ENCODE measurements at regions not wholly inside any gene's neighbourhood (a gene's known extent, or its start where the extent isn't known, plus 50 kb on each side); places are given as distances from the start of the nearest gene placed in this dataset.

DNA sequence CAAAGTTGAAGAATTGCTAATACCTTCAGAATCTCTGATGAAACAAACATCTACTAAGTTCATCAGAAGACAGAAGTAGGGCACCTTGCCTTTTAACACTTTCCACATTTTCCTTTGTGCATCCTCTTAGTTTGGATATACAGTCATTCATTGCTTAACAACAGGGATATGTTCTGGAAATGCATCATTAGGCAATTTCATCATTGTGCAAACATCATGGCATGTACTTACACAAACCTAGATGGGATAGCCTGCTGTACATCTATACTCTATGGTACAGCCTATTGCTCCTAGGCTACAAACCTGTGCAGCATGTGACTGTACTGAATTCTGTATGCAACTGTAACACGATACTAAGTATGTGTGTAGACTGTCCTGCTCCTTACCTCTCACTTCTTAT, 169.8 kb downstream of the SUCLA2 start:
- DNase-seq (ENCODE audit: insufficient read length, low spot score): no peak
- FAIRE-seq: no peak

DNA sequence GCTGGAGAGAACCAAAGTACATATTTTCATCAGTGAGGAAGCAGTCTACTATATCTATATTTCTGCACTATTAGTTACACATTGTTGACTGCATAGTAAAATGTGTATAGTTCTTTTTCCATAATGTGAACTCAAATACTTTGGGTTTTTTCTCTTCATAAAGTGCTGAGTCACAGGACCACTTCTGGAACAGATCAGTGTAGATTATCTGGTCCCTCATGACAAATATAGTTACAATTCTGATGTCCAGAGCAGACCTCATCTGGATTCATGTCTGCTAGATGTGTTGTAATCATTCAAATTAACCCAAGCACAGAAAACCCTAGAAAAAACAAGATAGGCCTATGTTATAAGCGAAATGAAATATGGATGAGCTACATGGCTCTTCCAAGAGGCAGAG, 171.4 kb downstream of the SUCLA2 start:
- FAIRE-seq (no peak), DNase-seq (ENCODE audit: insufficient read length, low spot score) (no peak)

DNA sequence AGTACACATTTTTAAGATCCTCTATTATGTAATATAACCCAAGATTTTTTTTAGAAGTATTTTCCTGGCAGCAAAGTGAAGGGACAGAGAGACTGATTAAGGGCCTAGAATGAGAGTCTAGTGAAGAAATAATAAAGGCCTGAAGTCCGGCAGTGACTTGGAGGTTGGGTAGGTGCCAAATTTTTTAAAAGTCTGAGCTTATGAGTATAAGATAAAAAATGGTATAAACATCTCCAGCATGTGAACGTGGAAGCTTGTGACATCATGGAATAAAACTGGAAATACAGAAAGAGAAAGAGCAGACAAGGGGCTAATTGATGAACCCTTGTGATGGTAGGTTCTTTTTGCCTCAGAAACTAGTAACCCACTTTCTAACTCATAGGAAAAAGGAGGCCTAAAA, 174.6 kb downstream of the SUCLA2 start:
- FAIRE-seq: no peak

DNA sequence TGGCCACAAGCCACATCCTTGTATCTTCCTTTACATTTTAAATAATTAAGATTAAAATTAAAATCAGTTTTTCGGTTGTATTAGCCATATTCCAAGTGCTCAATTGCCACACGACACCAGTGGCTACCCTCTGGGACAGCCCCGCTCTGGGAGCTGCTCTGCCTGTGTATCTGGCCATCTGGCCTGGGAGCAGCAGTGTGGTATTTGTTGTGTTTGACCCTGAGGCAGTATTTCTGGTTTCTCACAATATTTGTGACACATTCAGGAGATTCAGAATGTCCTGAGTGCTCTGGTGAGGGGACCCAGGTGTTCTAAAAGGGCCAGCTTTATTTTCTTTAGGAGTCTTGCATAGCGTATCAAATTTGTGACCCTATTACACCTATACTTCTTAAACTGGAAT, 179.0 kb downstream of the SUCLA2 start:
- DNase-seq (ENCODE audit: insufficient read length, low spot score) (no peak), FAIRE-seq (no peak)

More for the DNA sequence above, 174.6 kb downstream of the SUCLA2 start:
- DNase-seq (ENCODE audit: insufficient read length, low spot score): no peak

DNA sequence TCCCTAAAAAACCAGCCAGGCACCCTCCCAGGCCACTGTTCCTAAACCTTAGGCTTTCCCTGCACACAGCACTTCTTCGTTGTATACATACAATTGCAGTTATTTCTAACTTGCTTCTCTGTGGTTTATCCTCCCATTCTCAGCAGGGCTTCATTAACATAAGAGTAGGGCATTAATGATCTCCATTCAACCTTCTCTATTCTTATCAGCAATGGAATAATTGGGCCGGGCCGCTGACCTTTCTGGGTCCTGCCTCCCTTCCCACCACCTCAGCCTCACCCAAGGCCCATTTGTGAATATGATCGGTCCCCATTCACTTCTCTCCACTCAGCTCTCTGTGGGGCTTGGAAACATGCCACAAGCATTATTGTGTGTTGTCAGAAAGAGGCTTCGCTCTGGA, 184.2 kb downstream of the SUCLA2 start:
- DNase-seq (ENCODE audit: insufficient read length, low spot score): no peak
- no peak for FAIRE-seq

DNA sequence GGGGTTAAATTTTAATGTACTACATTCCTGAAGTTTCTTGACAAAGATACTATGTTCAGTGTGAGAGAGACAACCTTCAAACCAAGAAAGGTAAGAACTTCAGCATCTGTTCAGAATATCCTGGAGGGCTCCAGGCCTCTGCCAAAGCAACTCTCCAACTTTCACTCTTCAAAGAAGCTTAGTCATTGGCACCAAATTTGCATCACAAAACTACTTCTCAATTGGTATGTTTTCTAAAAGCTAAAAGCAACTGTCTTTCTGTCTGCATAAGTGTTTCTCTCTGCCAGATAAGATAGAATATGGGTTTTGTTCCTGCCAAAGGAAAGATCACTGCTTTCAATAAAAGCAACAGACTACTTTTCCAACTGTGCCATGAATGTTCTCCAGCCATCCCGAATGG, 187.4 kb downstream of the SUCLA2 start:
- no peak for DNase-seq (ENCODE audit: insufficient read length, low spot score)
- no peak for FAIRE-seq

DNA sequence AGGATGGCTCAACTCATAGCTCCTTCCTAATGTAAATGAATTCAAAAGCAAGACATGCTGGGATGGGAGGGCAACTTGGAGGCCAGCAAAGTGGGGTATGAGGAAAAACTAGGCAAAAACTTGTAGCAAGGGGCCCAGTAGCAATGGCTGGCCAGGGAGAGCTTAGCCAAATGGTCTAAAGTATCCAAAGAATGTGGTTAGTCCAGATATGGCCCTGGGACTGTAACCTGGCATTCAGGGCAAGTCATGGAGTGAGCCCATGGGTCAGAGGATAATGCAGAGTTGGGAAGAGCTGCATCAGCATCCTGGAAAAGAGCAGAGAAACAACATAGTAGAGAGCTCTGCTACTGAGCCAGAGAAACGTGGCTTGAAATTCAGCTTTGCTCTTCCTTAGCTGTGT, 191.7 kb downstream of the SUCLA2 start:
- FAIRE-seq (no peak), DNase-seq (ENCODE audit: insufficient read length, low spot score) (no peak)

DNA sequence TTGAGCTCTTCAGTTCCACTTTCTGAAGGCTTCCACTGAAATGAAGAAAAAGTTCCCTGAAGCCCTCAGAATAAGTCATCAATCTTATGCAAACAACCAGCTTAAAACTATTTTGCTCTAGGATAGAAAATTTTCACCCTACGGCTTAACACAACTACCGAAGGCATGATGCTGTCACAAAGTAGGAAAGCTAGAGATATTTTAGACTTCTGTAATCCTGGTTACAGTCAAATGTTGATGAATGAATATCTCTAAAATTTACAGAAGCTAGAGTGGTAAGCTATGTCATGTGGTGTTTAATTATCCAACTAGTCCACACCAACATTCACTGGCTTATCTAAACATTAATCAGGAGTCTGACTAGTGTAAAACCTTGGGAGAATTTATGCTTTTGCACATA, 197.9 kb downstream of the SUCLA2 start:
- DNase-seq (ENCODE audit: insufficient read length, low spot score) (no peak), FAIRE-seq (no peak)

DNA sequence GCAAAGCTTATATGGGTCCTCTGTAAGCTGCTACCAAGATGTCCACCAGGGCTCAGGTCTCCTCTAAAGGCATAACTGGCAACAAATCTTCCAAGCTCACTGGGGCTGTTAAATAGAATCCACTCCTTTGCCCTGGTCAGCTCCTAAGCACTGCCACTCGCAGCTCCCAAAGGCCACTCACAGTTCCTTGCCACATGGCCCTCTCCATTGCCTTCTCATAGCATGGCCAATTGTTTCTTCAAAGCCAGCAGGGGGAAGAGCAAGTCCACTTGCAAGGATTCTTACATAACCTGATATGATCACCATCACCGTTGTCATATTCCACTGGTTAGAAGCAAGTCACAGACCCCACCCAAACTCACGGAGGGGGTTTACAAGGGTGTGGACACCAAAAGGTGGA, 199.5 kb downstream of the SUCLA2 start:
- DNase-seq (ENCODE audit: insufficient read length, low spot score) (no peak), FAIRE-seq (no peak)

DNA sequence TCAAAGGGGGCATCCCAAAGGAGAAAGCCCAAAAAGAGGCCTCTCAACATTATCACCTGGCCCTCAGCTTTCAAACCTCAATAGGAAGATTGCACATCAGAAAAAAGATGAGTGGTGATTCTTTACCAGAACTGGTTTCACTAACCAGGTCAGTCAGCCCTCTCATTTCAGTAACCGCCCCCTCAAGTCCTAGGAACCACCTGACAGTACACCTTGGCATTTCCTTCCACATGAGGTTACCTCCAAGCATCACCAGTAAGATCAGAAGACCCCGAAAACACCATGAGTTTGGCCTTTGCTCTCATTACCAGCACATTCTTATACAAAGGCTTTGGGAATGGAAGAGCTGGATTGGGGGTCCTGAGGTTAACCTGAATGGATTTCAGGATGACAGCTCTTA, 200.5 kb downstream of the SUCLA2 start:
- DNase-seq (ENCODE audit: insufficient read length, low spot score) (no peak), FAIRE-seq (no peak)

DNA sequence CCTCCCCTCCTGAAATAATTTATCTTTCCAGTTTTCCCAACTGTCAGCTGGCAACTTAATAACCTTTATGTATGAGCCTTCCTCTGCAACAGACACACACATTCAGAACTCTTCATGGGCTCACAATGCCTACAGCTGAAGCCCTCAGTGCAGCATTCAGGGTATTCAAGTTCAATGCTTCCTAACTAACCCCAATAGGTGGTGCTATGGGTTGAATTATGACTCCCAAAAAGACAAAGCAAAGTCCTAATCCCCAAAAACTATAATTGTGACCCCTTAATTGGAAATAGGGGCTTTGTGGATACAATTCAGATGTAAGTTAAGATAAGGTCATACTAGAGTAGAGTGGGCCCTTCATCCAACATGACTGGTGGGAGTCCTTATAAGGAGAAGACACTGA, 202.2 kb downstream of the SUCLA2 start:
- FAIRE-seq (peak; percentile 61), DNase-seq (ENCODE audit: insufficient read length, low spot score) (no peak)

DNA sequence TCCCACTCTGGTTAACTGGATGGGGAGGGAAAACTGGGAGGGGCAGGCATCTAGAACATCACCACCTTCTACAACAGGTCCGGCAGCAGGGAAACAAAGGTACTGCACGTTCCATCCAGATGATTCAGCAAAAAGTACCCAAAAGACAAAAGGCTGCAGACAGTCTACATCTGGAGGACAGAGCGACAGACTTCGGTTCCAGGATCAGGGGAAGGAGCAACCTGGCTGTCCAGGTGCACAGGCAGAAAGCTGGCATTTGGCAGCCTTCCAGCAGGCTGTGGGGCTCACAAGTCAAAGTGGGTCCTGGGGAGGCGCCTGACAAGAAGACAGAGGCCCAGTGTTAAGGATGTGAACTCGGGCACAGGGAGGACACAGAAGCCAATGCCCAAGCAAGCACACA, 202.9 kb downstream of the SUCLA2 start:
- FAIRE-seq (no peak), DNase-seq (ENCODE audit: insufficient read length, low spot score) (no peak)

DNA sequence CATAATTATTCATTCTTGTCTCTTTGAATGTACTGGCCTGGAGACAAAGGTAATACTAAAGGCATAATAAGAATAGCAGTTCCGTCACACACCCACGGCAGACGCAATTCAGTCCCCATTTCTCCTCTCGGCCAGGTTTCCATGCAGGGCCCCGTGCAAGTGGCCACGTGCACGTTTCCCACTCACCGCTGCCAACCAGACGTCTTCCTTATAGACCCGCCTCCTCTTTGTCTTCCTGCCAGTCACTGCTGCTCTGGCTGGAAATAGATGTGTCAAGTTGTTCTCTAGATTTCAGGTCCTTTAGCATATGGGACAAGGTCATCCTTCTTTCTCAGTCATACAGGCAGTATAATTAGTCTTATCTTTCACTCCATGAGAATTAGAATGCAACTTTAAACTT, 204.3 kb downstream of the SUCLA2 start:
- no peak for FAIRE-seq
- no peak for DNase-seq (ENCODE audit: insufficient read length, low spot score)

DNA sequence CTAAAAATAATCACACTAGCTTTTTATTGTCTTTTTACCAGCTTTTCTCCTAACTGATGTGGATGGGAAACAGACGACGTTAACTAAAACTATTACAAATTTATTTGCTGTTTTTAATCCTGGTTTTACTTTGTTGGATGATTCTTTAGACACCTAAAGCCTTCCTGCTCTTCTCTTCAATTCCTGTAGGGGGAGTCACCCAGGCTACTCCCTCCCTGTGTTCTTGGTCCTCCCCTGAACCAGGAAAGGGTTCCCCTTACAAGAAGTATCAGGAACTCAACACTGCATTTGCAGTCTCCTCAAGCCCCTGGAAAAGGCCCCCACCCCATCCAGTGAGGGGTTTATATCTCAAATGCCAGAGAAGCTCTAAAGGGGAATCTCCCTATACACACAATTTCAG, 206.1 kb downstream of the SUCLA2 start:
- FAIRE-seq (no peak), DNase-seq (ENCODE audit: insufficient read length, low spot score) (peak; percentile 10)

DNA sequence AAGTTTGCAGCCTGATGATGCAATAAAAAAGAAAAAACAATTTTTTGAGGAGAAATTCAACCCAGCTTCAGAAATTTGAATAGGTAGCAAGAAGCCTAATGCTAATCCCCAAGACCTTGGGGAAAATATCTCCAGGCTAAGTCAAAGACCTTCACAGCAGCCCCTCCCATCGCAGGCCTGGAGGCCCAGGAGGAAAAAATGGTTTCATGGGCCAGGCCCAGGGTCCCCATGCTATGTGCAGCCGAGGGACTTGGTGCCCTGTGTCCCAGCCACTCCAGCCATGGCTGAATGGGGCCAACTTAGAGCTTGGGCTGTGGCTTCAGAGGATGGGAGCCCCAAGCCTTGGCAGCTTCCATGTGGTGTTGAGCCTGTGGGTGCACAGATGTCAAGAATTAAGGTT, 210.3 kb downstream of the SUCLA2 start:
- FAIRE-seq: no peak
- DNase-seq (ENCODE audit: insufficient read length, low spot score): no peak

DNA sequence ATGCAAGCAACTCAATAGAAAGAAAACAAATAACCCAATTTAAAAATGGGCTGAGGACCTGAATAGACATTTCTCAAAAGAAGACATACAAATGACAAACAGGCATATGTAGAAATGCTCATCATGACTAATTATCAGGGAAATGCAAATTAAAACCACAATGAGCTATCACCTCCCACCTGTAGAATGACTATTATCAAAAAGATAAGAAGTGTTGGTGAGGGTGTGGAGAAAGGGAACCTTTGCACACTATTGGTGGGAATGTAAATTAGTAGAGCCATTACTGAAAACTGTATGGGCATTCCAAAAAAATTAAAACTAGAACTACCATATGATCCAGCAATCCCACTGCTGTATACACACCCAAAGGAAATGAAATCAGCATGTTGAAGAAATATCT, 212.2 kb downstream of the SUCLA2 start:
- FAIRE-seq: no peak
- no peak for DNase-seq (ENCODE audit: insufficient read length, low spot score)

DNA sequence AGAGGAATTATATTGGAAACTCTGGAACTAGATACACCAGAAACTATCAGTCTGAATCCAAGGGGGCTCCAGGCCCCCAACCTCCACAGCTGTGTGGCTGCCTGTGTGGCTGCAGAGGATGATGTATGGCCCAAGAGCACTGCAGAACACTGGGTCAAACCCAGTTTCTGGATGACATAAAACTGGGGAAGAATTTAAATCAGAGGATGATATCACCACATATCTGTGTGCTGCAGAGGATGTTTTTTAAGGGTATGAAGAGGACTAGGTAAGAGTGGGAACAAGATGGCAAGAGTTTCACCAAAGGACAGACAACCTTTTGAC, 226.4 kb downstream of the SUCLA2 start:
- no peak for FAIRE-seq
- DNase-seq (ENCODE audit: insufficient read length, low spot score): no peak

DNA sequence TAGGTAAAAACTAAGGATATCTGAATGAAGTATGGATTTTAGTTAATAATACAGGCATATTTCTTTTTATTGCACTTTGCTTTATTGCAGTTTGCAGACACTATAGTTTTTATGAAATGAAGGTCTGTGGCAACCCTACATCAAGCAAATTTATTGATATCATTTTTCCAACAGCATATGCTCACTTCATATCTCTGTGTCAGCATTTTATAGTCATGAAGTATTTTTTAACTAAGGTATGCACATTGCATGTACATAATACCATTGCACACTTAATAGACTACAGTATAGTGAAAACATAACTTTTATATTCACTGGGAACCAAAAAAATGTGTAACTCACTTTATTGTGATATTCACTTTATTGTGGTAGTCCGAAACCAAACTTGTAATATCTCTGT, 236.3 kb downstream of the SUCLA2 start:
- no peak for DNase-seq (ENCODE audit: insufficient read length, low spot score)
- FAIRE-seq: no peak

DNA sequence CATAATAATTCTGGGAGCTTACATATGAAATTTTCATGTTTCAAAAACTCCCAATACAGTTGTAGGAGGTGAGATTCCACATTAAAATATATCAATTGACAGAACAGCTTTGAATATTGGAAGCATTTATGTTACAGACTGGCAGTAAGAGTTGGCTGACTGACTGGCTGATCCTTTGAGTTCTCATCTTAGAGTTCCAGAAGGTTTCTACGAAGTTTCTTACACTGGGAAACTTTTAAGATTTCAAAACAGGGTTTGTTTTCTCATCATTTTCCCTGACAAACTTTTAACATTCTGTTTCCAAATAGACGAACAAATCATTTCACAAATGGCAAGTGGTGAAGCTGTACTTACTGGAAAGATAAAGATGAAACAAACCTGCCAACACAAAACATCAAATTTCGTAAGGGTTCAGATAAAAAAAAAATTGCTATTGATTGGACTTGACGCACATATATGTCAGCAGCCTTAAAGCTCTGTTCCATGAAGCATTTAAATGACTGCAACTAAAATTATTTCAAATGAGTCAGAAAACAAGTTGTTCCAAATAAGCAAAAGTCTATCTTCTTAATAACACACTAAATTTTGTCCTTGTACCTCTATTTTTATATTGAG, 243.5 kb downstream of the SUCLA2 start:
- no peak for FAIRE-seq
- DNase-seq (ENCODE audit: insufficient read length, low spot score): no peak

DNA sequence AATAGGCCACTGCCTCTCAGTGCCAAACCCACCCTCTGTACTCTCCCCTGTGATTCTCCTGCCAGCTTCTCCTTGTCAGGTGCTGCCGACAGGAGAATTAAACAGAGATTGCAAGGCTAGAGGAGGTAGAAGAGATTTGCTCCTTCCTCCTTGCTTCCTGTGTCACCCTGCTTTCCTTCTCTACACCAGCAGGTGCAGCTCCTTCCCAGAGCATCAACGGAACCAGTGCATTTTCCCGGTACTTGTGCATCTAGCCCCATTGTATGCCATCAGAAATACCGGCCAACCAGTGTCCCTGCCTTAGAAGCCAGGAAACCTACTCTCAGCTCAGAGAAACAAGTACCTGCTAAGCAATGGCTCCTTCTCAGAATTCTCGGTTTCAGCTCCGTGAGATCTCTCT, 253.2 kb downstream of the SUCLA2 start:
- DNase-seq (ENCODE audit: insufficient read length, low spot score) (no peak), FAIRE-seq (no peak)

DNA sequence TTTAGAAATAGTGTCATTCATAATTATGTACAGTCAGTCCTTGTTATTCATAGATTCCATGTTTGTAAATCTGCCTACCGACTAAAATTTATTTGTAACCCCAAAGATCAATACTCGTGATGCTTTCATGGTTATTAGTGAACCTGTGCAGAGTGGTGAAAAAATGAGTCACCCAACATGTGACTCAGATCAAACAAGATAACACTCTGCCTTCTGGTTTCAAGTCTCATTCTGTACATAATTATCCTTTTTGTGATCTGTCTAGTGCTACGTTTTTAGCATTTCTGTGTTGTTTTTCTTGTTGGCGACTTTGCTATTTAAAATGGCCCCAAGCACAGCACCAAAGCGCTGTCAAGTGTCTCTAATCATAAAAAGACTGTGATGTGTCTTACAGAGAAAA, 274.7 kb downstream of the SUCLA2 start:
- FAIRE-seq: no peak
- no peak for DNase-seq (ENCODE audit: insufficient read length, low spot score)

DNA sequence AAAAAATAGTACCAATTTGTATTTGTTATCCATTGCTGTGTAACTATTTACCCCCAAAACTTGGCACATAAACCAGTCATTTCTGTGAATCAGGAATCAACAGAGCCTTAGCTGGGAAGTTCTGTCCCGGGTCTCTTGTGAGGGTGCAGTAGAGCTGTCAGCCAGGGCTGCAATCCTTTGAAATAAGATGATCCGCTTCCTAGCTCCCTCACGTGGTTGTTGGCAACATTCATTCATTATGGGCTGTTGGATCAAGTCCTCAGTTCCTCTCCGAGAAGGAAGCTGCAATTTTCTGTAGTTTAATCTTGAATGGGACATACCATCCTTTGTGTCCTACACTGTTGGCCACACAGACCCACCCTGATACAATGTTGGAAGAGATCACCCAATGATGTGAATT, 277.2 kb downstream of the SUCLA2 start:
- DNase-seq (ENCODE audit: insufficient read length, low spot score) (no peak), FAIRE-seq (no peak)

DNA sequence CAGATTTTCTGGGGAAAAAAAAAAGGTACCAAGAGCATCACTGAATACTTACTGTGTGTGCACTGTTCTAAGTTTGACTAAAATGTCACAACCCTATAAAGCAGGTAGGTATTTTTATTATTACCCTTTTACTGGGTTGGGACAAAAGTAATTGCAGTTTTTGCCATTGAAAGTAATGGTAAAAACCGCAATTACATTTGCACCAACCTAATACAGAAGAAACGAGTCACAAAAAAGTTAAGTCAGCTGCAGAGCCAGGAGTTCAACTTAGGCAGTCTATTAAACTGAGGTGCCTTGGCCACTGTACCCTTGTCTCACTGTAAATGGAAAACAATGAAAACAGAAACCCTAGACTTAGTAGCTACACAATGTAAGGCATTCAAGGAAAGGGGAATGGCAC, 281.9 kb downstream of the SUCLA2 start:
- FAIRE-seq (no peak), DNase-seq (ENCODE audit: insufficient read length, low spot score) (no peak)

DNA sequence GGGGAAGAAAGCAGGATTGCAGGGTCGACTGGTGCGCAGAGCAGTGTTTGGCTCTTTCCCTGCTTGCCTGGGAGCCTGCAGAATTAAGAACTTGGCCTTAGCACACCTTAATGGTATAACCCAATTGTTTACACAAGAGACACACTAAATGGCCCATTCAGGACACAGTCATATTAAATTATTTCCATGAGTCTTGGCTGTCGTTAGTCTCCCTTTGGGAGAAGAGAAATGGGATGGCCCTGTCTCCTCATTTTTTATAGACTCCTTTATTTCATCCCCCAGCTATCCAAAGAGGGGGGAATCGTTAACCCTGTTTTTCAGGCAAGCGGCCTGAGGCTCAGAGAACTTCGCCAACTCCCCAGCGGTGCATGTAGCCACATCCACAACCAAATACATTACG, 282.5 kb downstream of the SUCLA2 start:
- no peak for DNase-seq (ENCODE audit: insufficient read length, low spot score)
- no peak for FAIRE-seq
